ENCODE measurements at regions not wholly inside any gene's neighbourhood (a gene's known extent, or its start where the extent isn't known, plus 50 kb on each side); places are given as distances from the start of the nearest gene placed in this dataset.

DNA sequence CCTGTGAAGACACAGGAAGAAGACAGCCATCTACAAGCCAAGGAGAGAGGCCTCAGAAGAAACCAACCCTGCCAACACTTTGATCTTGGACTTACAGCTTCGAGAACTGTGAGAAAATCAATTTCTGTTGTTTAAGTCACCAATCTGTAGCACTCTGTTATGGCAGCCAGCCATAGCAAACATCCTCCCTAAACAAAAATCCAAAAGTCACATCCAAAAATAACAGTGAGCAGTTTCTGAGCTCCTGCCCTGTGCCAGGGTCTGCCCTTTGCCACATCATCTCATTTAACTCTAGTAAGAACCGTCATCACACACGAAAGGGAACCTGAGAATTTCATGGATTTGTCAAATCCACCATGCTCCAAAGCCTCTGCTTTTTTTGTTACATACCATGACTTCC is 118.8 kb downstream of the TRIM36 start:
- Histone ChIP-seq H4K20me1 (ENCODE audit: insufficient read depth, low read length) (no peaks in the 10 kb centered on the region), H3K4me2 (ENCODE audit: insufficient read depth, low read length) (no peak overlapping the region), H3K79me2 (ENCODE audit: insufficient read depth, low read length) (no peaks in the 10 kb centered on the region), H3K27ac (ENCODE audit: low read depth, low read length) (no peak overlapping the region), H3K9me3 (ENCODE audit: low read depth, low read length) (no peaks in the 10 kb centered on the region), H3K27me3 (ENCODE audit: insufficient read depth, low read length) (no peaks in the 10 kb centered on the region), H3K4me1 (ENCODE audit: insufficient read depth, low read length) (no peaks in the 10 kb centered on the region), H3K4me3 (ENCODE audit: insufficient read depth, low read length) (no peak overlapping the region), H3K36me3 (ENCODE audit: insufficient read depth, low read length) (no peaks in the 10 kb centered on the region), H2AFZ (ENCODE audit: low read length) (no peak overlapping the region)
- TF ChIP-seq, protein P1, sequence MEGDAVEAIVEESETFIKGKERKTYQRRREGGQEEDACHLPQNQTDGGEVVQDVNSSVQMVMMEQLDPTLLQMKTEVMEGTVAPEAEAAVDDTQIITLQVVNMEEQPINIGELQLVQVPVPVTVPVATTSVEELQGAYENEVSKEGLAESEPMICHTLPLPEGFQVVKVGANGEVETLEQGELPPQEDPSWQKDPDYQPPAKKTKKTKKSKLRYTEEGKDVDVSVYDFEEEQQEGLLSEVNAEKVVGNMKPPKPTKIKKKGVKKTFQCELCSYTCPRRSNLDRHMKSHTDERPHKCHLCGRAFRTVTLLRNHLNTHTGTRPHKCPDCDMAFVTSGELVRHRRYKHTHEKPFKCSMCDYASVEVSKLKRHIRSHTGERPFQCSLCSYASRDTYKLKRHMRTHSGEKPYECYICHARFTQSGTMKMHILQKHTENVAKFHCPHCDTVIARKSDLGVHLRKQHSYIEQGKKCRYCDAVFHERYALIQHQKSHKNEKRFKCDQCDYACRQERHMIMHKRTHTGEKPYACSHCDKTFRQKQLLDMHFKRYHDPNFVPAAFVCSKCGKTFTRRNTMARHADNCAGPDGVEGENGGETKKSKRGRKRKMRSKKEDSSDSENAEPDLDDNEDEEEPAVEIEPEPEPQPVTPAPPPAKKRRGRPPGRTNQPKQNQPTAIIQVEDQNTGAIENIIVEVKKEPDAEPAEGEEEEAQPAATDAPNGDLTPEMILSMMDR (IDR thresholded peaks at IDR 0.05; ENCODE audit: extremely low read depth, low read depth, low read length): no peak
- no peak for DNase-seq (ENCODE audit: insufficient read length, low spot score, missing footprints)

DNA sequence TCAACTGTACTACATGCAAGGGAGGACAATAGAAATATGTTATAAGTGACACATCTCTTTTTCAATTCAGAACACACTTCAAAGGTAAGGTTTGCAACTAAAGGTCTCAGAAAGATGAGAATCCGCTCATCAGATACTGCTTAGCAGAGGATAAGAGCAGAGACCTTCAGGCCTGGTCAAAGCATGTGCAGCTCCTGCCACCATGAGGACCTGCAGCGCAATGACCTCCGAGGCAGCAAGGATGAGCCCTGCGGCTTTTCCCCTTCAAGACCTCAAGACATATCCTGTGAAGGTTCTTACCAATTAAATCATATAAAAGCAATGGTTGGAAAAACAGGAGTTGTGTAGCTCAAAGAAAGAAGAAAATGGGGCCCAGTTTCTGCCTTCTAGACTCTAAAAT is 135.8 kb downstream of the TRIM36 start:
- no peaks in the 10 kb centered on the region for H3K9me3 ChIP-seq (ENCODE audit: low read depth, low read length)
- H3K36me3 ChIP-seq (ENCODE audit: insufficient read depth, low read length): no peaks in the 10 kb centered on the region
- H3K4me1 ChIP-seq (ENCODE audit: insufficient read depth, low read length): no peaks in the 10 kb centered on the region
- TF ChIP-seq, protein P1 (IDR thresholded peaks at IDR 0.05; ENCODE audit: extremely low read depth, low read depth, low read length): no peak
- no peak overlapping the region for H3K4me2 ChIP-seq (ENCODE audit: insufficient read depth, low read length)
- H2AFZ ChIP-seq (ENCODE audit: low read length): no peak overlapping the region
- H3K4me3 ChIP-seq (ENCODE audit: insufficient read depth, low read length): no peak overlapping the region
- H4K20me1 ChIP-seq (ENCODE audit: insufficient read depth, low read length): no peaks in the 10 kb centered on the region
- H3K79me2 ChIP-seq (ENCODE audit: insufficient read depth, low read length): no peaks in the 10 kb centered on the region
- no peak overlapping the region for H3K27ac ChIP-seq (ENCODE audit: low read depth, low read length)
- no peaks in the 10 kb centered on the region for H3K27me3 ChIP-seq (ENCODE audit: insufficient read depth, low read length)
- DNase-seq (ENCODE audit: insufficient read length, low spot score, missing footprints): no peak

DNA sequence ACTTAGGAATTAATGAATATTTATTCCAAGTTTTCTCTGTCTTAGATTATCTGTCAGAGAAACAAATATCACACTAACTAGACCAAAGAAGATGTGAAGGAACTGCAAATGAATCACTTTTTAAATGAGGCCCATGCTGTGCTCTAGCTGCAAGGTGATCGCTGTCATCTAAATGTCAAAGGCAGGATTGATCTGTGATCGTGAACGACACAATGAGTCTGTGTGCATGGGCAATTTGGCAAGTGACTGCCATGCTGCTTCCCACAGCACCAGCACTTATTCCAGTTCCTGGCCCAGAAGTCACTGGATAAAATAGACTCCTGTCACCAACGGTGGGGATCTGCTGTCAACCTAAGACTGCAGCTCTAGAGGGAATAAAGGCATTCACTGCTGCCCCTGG is 141.2 kb downstream of the TRIM36 start:
- Histone ChIP-seq H3K27me3 (ENCODE audit: insufficient read depth, low read length) (no peaks in the 10 kb centered on the region), H3K4me3 (ENCODE audit: insufficient read depth, low read length) (no peak overlapping the region), H3K27ac (ENCODE audit: low read depth, low read length) (no peak overlapping the region), H4K20me1 (ENCODE audit: insufficient read depth, low read length) (no peaks in the 10 kb centered on the region), H3K36me3 (ENCODE audit: insufficient read depth, low read length) (no peaks in the 10 kb centered on the region), H3K9me3 (ENCODE audit: low read depth, low read length) (no peaks in the 10 kb centered on the region), H3K79me2 (ENCODE audit: insufficient read depth, low read length) (no peaks in the 10 kb centered on the region), H3K4me2 (ENCODE audit: insufficient read depth, low read length) (no peak overlapping the region), H2AFZ (ENCODE audit: low read length) (no peak overlapping the region), H3K4me1 (ENCODE audit: insufficient read depth, low read length) (no peaks in the 10 kb centered on the region)
- DNase-seq (ENCODE audit: insufficient read length, low spot score, missing footprints): no peak
- TF ChIP-seq, protein P1 (IDR thresholded peaks at IDR 0.05; ENCODE audit: extremely low read depth, low read depth, low read length): no peak

DNA sequence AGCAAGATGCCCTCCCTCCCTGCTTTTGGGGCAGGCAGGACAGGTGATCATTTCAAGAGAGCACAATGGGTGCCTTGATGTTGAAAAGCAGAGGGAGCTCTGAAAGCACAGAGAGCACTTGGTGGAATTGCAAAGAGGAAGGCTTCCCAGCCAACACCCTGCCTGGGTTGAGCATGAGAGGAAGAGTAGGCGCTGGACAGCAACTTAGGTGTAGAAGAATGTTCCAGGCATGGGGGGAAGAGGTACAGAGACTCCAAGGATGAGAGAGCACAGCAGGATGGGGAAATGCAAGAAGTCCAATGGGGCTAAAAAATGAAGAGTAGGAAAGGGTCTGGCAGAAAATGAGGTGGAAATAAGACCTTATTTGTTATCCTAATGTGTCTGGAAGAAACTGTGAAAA is 144.8 kb downstream of the TRIM36 start:
- H3K4me2 ChIP-seq (ENCODE audit: insufficient read depth, low read length): no peak overlapping the region
- H3K4me1 ChIP-seq (ENCODE audit: insufficient read depth, low read length): no peaks in the 10 kb centered on the region
- no peaks in the 10 kb centered on the region for H3K9me3 ChIP-seq (ENCODE audit: low read depth, low read length)
- no peaks in the 10 kb centered on the region for H4K20me1 ChIP-seq (ENCODE audit: insufficient read depth, low read length)
- no peak overlapping the region for H3K4me3 ChIP-seq (ENCODE audit: insufficient read depth, low read length)
- no peak for DNase-seq (ENCODE audit: insufficient read length, low spot score, missing footprints)
- H2AFZ ChIP-seq (ENCODE audit: low read length): no peak overlapping the region
- no peaks in the 10 kb centered on the region for H3K79me2 ChIP-seq (ENCODE audit: insufficient read depth, low read length)
- no peaks in the 10 kb centered on the region for H3K27me3 ChIP-seq (ENCODE audit: insufficient read depth, low read length)
- TF ChIP-seq, protein P1 (IDR thresholded peaks at IDR 0.05; ENCODE audit: extremely low read depth, low read depth, low read length): no peak
- H3K36me3 ChIP-seq (ENCODE audit: insufficient read depth, low read length): no peaks in the 10 kb centered on the region
- H3K27ac ChIP-seq (ENCODE audit: low read depth, low read length): no peak overlapping the region

All from osteoblast (primary cell).